Motor neuron (in vitro differentiated cells): ENCODE measurements at regions not wholly inside any gene's neighbourhood (a gene's known extent, or its start where the extent isn't known, plus 50 kb on each side); places are given as distances from the start of the nearest gene placed in this dataset.
A peak's percentile ranks its signal among the peaks of the same experiment; 100 is the strongest.

Source experiments
- ATAC-seq, 8 experiments: fragments of 200-7000 bp; cut with Tn5 transposase; replicated peaks in 6 of 8; 2 replicates each; pipeline ENCODE4 v1.8.0; 2021; ENCODE audit warnings: mild to moderate bottlenecking in 8 of 8, moderate library complexity in 8 of 8
- H3K27ac ChIP-seq, 2 donors: fragments of 250-450 bp; sonication (Bioruptor Pico); 2 replicates each; pipeline ENCODE4 v1.9.0; 2021; ENCODE audit warnings: antibody characterized with exemption in 2 of 2, mild to moderate bottlenecking in 2 of 2, moderate library complexity in 1 of 2
- H3K4me1 ChIP-seq, 2 donors: fragments of 250-450 bp; sonication (Bioruptor Pico); replicated peaks in 1 of 2; 2 replicates each; pipeline ENCODE4 v1.6.1; 2021; ENCODE audit warnings: antibody characterized with exemption in 2 of 2, mild to moderate bottlenecking in 2 of 2, moderate library complexity in 1 of 2
- H3K4me3 ChIP-seq, 5 donors: fragments of 250-450 bp; sonication (Bioruptor Pico); 2 replicates each; pipeline ENCODE4 v1.9.0; 2021; ENCODE audit warnings: antibody characterized with exemption in 5 of 5, mild to moderate bottlenecking in 5 of 5, moderate library complexity in 4 of 5
- WGBS, 10 experiments: fragments of 450-650 bp; shearing (Covaris generic); methylation state at CpG; one replicate each; pipeline ENCODE4 v1.0.0; 2022; 5-methylcytosine and 5-hydroxymethylcytosine counted together
- in situ Hi-C, 9 experiments: fragments of 400-800 bp; cut with MboI; loops; one replicate each; pipeline ENCODE4 v1.15.0; 2021; ENCODE audit warnings: low sequenced_read_pairs in 9 of 9, low pct_unique_long_range_greater_than_20kb in 2 of 9; ENCODE audit not compliant: unreplicated experiment in 9 of 9

- peak in 3 of 8 experiments; percentile 71 to 80 (median 71) for ATAC-seq
- H3K4me1 ChIP-seq: no peaks in the 10 kb centered on the region
- no peak overlapping the region for H3K27ac ChIP-seq
- no peak overlapping the region for H3K4me3 ChIP-seq
- in situ Hi-C loops: no loop called here
Measured at GRCh38 chr3:105195260-105195659, 171.4 kb upstream of the ALCAM start.

- Histone ChIP-seq H3K4me1 (no peaks in the 10 kb centered on the region), H3K4me3 (no peak overlapping the region), H3K27ac (no peak overlapping the region)
- WGBS, 10 experiments: 34 to 100% (median 83%) methylated on average over 1 to 2 of the region's 2 CpGs; no CpG with 5 or more reads in 2 of the 10 experiments
- in situ Hi-C loops: no loop called here
- ATAC-seq: no peak
Measured at GRCh38 chr3:105197863-105198262, 168.8 kb upstream of the ALCAM start.

- no peak for ATAC-seq
- 49 to 100% (median 87%) methylated on average over 2 to 3 of the region's 3 CpGs for WGBS, 10 experiments
- Histone ChIP-seq H3K4me3 (no peak overlapping the region), H3K27ac (no peak overlapping the region), H3K4me1 (no peaks in the 10 kb centered on the region)
- in situ Hi-C loops: no loop called here
Measured at GRCh38 chr3:105199217-105199616, 167.5 kb upstream of the ALCAM start.

- H3K4me3 ChIP-seq: no peak overlapping the region
- no peak overlapping the region for H3K27ac ChIP-seq
- in situ Hi-C loops: no loop called here
- H3K4me1 ChIP-seq: no peaks in the 10 kb centered on the region
- 17 to 100% (median 86%) methylated on average over 1 of the region's 1 CpG; no CpG with 5 or more reads in 2 of the 10 experiments for WGBS, 10 experiments
- no peak for ATAC-seq
Measured at GRCh38 chr3:105210141-105210540, 156.6 kb upstream of the ALCAM start.

DNA sequence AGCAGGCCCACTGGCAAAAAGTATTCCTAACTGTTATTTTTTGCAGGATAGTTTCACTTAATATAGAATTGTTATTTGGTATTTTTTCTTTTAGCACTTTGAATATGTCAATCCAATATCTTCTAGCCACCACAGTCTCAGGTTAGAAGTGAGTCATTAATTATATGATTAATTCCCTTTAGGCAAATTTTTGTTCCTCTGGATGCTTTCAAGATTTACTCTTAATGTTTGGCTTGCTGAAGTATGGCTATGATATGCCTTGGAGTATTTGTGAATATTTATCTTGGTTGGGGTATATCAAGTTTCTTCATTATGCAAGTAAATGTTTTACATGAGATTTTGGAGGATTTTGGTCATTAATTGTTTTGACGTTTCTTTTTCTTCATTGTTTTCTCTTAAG lies 152.1 kb upstream of the ALCAM start:
- no peak for ATAC-seq

DNA sequence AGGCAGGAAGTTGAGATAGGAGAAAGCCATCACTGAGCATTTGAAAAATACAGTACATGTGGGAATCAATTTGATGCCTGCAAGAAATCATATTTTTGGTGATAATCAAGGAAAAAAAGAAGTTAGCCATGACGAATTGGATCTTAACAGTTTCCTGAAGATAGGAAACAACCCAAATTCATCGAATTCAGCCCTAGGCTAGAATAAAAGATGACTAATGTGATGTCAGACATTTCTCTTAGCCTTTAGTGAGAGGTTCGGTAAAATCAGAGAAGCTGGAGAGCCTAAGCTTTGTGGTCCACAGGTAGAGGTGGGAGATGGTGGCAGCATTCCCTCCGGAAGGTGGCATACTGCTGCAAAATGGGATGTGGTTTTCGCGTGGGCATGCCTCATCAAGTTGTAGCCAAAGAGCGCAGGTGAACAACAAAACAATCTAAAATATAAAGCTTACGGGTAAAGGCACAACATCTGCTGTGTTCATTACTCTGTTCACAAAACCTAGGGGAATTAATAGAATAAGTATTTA lies 144.1 kb upstream of the ALCAM start:
- H3K27ac ChIP-seq: no peak overlapping the region
- H3K4me3 ChIP-seq: no peak overlapping the region
- no peak for ATAC-seq
- in situ Hi-C loops: no loop called here
- 53 to 100% (median 88%) methylated on average over 3 to 8 of the region's 8 CpGs for WGBS, 10 experiments
- H3K4me1 ChIP-seq: no peaks in the 10 kb centered on the region

More for the DNA sequence above, 152.1 kb upstream of the ALCAM start:
- WGBS, 10 experiments: 33 to 100% (median 90%) methylated on average over 1 of the region's 1 CpG; no CpG with 5 or more reads in 2 of the 10 experiments
- H3K4me3 ChIP-seq: no peak overlapping the region
- in situ Hi-C loops: no loop called here
- no peak overlapping the region for H3K27ac ChIP-seq
- no peaks in the 10 kb centered on the region for H3K4me1 ChIP-seq

- no peaks in the 10 kb centered on the region for H3K4me1 ChIP-seq
- H3K4me3 ChIP-seq: no peak overlapping the region
- ATAC-seq: no peak
- in situ Hi-C loops: no loop called here
- 67 to 100% (median 89%) methylated on average over 1 to 10 of the region's 11 CpGs; no CpG with 5 or more reads in 1 of the 10 experiments for WGBS, 10 experiments
- H3K27ac ChIP-seq: no peak overlapping the region
Measured at GRCh38 chr3:105223815-105224214, 142.9 kb upstream of the ALCAM start.

- in situ Hi-C loops: no loop called here
- no peak overlapping the region for H3K4me3 ChIP-seq
- peak in 1 of 8 experiments; percentile 77 for ATAC-seq
- no peaks in the 10 kb centered on the region for H3K4me1 ChIP-seq
- 33 to 100% (median 86%) methylated on average over 1 to 2 of the region's 3 CpGs; no CpG with 5 or more reads in 1 of the 10 experiments for WGBS, 10 experiments
- no peak overlapping the region for H3K27ac ChIP-seq
Measured at GRCh38 chr3:105228696-105229095, 138.0 kb upstream of the ALCAM start.

DNA sequence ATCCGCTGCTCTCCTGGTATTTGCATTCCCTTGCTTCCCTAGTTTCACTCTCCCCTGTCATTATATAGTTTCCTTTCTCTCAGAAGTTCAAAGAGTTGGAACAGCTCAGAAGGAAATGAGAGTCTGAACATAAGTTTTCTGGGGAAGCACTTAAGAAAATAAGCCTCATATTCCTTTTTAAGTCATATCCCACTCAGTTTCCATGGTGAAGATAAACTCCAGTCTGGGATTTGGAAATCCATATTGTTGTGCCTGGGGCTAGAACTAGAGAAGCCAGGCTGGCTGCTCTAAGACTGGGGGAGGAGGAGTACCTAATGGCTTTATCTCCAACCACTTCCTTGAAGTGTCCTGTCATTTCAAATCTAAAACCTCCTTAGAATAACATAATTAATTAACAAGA lies 134.2 kb upstream of the ALCAM start:
- WGBS, 10 experiments: 57 to 100% (median 92%) methylated on average over 1 of the region's 1 CpG; no CpG with 5 or more reads in 4 of the 10 experiments
- in situ Hi-C loops: no loop called here
- no peak overlapping the region for H3K4me3 ChIP-seq

DNA sequence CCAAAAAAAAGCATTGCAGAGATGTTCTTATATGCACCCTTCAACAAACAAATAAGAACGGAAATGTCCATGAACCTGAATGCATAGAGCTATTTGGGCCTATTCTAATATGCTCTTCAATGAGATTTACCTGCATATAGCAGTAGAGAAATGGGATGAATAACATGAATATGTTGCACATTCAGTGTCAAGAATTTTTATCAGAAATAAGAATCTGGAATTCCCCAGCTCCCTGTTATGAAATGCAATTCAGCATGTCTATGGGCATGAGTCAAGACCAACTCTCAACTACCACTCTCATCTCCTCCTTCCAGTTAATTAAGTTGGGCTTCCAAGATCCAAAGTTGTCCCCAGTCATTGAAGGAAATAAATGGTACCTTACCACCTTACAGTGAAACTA lies 133.7 kb upstream of the ALCAM start:
- ATAC-seq: peak in 3 of 8 experiments; percentile 67 to 84 (median 76)
- in situ Hi-C loops: no loop called here
- no peak overlapping the region for H3K4me3 ChIP-seq
- WGBS, 10 experiments: 40 to 100% (median 70%) methylated on average over 1 of the region's 1 CpG; no CpG with 5 or more reads in 4 of the 10 experiments
- H3K27ac ChIP-seq: no peak overlapping the region
- H3K4me1 ChIP-seq: peaks cover 0 to 6% of the 10 kb centered on the region in 2 donors

More for the DNA sequence above, 134.2 kb upstream of the ALCAM start:
- H3K27ac ChIP-seq: no peak overlapping the region
- peak in 3 of 8 experiments; percentile 62 to 95 (median 71) for ATAC-seq
- H3K4me1 ChIP-seq: peaks cover 0 to 6% of the 10 kb centered on the region in 2 donors

DNA sequence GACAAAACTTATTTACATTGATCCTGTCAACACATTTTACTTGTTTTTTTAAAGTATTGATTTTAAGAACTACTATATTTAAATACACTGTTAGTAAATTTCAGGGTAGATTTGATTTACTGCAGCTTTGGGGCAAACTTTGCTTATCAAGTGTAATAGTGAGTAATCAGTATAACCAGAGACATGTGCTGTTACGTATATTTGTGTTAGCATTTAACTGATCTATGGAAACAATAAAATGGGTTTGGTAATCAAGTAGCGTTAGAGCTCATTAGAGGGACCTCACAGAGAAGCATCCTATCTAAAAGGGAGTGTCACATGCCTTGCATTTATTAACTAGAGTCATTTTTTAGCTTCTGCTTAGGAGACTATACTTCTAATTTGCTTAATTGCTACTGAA lies 131.5 kb upstream of the ALCAM start:
- WGBS, 10 experiments: 60 to 100% (median 79%) methylated on average over 1 to 2 of the region's 2 CpGs; no CpG with 5 or more reads in 3 of the 10 experiments
- ATAC-seq: peak in 1 of 8 experiments; percentile 27
- Histone ChIP-seq H3K27ac (no peak overlapping the region), H3K4me3 (no peak overlapping the region), H3K4me1 (peaks cover 0 to 9% of the 10 kb centered on the region in 2 donors)
- in situ Hi-C loops: no loop called here

DNA sequence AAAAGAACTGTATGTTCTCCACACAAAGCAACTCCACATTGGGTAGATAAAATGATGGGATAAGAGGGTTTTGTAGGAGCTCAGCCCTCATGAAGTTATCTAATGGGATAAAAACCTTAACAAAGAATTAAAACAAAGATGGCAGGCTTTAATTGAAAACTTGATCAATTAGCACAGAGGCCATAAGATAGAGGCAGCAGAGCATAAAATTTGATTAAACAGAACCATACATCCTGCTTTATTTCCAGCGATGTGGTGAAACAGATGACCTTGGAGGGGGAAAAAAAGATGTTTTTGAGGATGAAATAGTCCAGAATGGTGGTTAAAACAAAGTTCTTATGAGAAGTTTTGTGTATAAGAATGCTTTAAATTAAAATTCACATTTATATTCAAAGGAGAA lies 130.9 kb upstream of the ALCAM start:
- Histone ChIP-seq H3K27ac (no peak overlapping the region), H3K4me1 (peaks cover 0 to 9% of the 10 kb centered on the region in 2 donors), H3K4me3 (no peak overlapping the region)
- no peak for ATAC-seq
- in situ Hi-C loops: no loop called here
- 0 to 85% (median 22%) methylated on average over 1 of the region's 1 CpG; no CpG with 5 or more reads in 1 of the 10 experiments for WGBS, 10 experiments

GRCh38 chr3:105238367-105238766 lies 128.3 kb upstream of the ALCAM start:
- peak in 1 of 8 experiments; percentile 27 for ATAC-seq
- H3K27ac ChIP-seq: no peak overlapping the region
- in situ Hi-C loops: no loop called here
- WGBS, 10 experiments: 57 to 100% (median 73%) methylated on average over 1 of the region's 1 CpG; no CpG with 5 or more reads in 1 of the 10 experiments
- H3K4me3 ChIP-seq: no peak overlapping the region
- H3K4me1 ChIP-seq: peaks cover 0 to 9% of the 10 kb centered on the region in 2 donors

- in situ Hi-C loops: no loop called here
Measured at GRCh38 chr3:105243076-105243475, 123.6 kb upstream of the ALCAM start.

More at GRCh38 chr3:105243076-105243475, 123.6 kb upstream of the ALCAM start:
- WGBS, 10 experiments: 56 to 100% (median 92%) methylated on average over 1 to 2 of the region's 2 CpGs; no CpG with 5 or more reads in 1 of the 10 experiments
- Histone ChIP-seq H3K4me3 (no peak overlapping the region), H3K27ac (no peak overlapping the region), H3K4me1 (peaks cover 0 to 4% of the 10 kb centered on the region in 2 donors)
- ATAC-seq: no peak
